Uterus (tissue), 3 donors: ENCODE measurements at regions not wholly inside any gene's neighbourhood (a gene's known extent, or its start where the extent isn't known, plus 50 kb on each side); places are given as distances from the start of the nearest gene placed in this dataset.

Experiments
- DNase-seq, 2 donors: peaks; one replicate each; pipeline ENCODE4 v3.0.0-alpha.2; 2019 to 2020
- H3K27ac ChIP-seq, 2 donors: fragments of 200-600 bp; sonication (generic); 1 replicate in 1 of 2; 2 replicates in 1 of 2; pipeline ENCODE4 v1.5.1; 2016 to 2018
- H3K27me3 ChIP-seq, 2 donors: fragments of 200-600 bp; sonication (generic); one replicate each; pipeline ENCODE4 v1.5.1; 2018 to 2019; ENCODE audit warnings: control low read depth in 1 of 2
- H3K36me3 ChIP-seq, 2 donors: fragments of 200-600 bp; sonication (generic); one replicate each; pipeline ENCODE4 v1.5.1; 2019; ENCODE audit warnings: control low read depth in 1 of 2
- H3K4me1 ChIP-seq, 2 donors: fragments of 200-600 bp; sonication (generic); one replicate each; pipeline ENCODE4 v1.5.1; 2018 to 2019; ENCODE audit warnings: control low read depth in 1 of 2
- H3K4me3 ChIP-seq, 2 donors: fragments of 200-600 bp; sonication (generic); 1 replicate in 1 of 2; 2 replicates in 1 of 2; pipeline ENCODE4 v1.5.1; 2018 to 2019; ENCODE audit warnings: mild to moderate bottlenecking in 1 of 2
- H3K9me3 ChIP-seq, 2 donors: fragments of 200-600 bp; sonication (generic); one replicate each; pipeline ENCODE4 v1.5.1; 2019; ENCODE audit warnings: control low read depth in 1 of 2
- POLR2A ChIP-seq, 2 donors: fragments of 450-650 bp; IDR thresholded peaks; one replicate each; pipeline ENCODE4 v1.6.1; 2016; ENCODE audit warnings: antibody characterized with exemption in 2 of 2, mild to moderate bottlenecking in 1 of 2, moderate library complexity in 1 of 2
- intact Hi-C: fragments of 100-400 bp; cut with DNase I; formaldehyde crosslinking; loops from one replicate; pipeline ENCODE4 v1.15.1; 2023; ENCODE audit warnings: low total_unique reads
- TF ChIP-seq, protein P1 (sequence below), 4 experiments: fragments of 200-600 bp in 2 of 4; fragments of 450-650 bp in 2 of 4; sonication (generic) in 2 of 4; IDR thresholded peaks; one replicate each; pipeline ENCODE4 v1.5.1; 2016 to 2019; ENCODE audit warnings: antibody characterized with exemption in 4 of 4, mild to moderate bottlenecking in 2 of 4, moderate library complexity in 1 of 4
- donor health status: DM: yes; HTN: yes; CAD: no.

DNA sequence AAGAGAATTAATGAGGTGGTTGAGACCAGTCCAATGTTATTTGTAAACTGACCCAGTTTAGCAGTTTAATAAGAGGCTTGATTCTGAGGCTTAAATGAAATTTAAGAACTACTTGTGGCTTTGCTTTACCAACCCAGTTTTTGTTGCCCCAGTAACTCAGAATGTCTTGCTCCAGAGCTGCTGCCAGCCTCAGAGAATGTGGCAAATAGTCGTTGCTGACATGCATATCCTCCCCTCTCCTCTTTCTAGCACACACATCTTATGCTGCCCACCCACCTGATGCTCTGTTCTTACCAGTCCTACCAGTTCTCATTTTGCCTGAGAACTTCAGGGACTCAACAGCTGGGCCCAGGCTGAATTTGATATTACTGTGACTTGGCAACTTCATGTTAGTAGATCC is 92.4 kb upstream of the TSC22D2 start:
- H3K27me3 ChIP-seq = no peaks in the 10 kb centered on the region
- no peaks in the 10 kb centered on the region for H3K4me1 ChIP-seq
- H3K4me3 ChIP-seq = no peak overlapping the region
- no peak for DNase-seq
- no peaks in the 10 kb centered on the region for H3K9me3 ChIP-seq
- intact Hi-C loops = no loop called here
- no peak overlapping the region for H3K27ac ChIP-seq
- H3K36me3 ChIP-seq = no peaks in the 10 kb centered on the region
- TF ChIP-seq POLR2A (IDR thresholded peaks at IDR 0.05) = no peak
- TF ChIP-seq, protein P1, sequence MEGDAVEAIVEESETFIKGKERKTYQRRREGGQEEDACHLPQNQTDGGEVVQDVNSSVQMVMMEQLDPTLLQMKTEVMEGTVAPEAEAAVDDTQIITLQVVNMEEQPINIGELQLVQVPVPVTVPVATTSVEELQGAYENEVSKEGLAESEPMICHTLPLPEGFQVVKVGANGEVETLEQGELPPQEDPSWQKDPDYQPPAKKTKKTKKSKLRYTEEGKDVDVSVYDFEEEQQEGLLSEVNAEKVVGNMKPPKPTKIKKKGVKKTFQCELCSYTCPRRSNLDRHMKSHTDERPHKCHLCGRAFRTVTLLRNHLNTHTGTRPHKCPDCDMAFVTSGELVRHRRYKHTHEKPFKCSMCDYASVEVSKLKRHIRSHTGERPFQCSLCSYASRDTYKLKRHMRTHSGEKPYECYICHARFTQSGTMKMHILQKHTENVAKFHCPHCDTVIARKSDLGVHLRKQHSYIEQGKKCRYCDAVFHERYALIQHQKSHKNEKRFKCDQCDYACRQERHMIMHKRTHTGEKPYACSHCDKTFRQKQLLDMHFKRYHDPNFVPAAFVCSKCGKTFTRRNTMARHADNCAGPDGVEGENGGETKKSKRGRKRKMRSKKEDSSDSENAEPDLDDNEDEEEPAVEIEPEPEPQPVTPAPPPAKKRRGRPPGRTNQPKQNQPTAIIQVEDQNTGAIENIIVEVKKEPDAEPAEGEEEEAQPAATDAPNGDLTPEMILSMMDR (IDR thresholded peaks at IDR 0.05) = no peak

DNA sequence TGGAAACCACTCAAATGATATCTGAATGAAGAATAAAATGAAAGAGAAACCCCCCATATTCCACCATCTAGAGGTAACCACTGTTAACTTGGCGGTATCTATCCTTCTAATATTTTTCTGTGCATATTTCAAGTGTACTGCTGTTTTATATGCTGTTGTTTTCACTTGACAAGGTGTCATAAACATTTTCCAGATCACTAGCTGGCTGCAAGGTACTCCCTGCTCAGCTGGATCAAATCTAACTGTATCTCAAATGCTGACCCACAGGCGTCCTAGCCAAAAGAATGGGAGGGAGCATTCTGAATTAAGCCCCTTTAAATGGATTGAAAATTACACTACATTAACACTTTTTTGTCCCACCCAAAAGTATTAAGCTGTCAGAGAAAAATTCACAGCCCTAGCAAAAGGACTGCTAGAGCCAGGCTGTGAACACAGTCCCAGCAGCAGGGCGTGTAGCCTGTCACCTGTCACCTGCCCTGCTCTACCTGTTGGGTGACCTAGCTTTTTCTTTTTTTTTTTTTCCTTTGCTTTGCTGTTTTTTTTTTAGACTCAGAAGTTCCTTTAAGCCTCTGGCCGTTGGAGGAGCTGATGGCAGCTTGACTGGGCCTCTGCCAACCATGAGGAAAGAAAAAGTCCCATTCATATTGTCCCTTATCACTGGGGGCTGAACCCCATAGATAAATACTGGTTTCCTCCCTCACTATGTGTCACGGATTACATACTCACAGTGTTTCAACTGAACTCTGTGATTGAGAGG is 93.7 kb upstream of the TSC22D2 start:
- DNase-seq = no peak
- H3K4me3 ChIP-seq = no peak overlapping the region

DNA sequence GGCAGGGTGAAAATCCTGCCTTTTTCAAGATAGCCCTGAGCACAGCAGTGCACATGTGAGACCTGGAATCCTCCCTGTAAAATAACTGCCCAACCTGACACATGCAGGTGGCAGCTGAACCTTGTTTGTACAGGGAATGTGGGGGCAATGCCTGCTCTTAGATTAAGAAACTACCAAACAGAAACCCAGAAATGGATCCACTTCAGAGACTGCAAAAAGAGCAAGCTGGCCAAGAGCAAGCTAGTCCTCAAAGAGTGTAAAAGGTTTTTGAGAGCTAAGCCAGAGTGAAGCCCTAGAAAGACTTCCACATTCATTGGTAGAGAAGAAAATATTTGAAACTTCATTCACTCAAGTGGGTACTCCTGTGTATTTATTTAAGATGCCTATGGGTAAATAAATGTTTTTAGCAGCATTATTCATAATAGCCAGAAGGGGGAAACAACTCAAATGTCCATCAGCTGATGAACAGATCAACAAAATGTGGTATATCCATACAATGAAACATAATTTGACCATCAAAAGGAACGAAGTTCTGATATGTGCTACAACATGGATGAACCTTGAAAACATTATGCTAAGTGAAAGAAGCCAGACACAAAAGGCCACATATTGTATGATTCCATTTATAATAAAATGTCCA is 96.0 kb upstream of the TSC22D2 start:
- Histone ChIP-seq H3K9me3 (no peaks in the 10 kb centered on the region), H3K27ac (no peak overlapping the region), H3K27me3 (no peaks in the 10 kb centered on the region), H3K4me3 (no peak overlapping the region), H3K4me1 (no peaks in the 10 kb centered on the region), H3K36me3 (no peaks in the 10 kb centered on the region)
- intact Hi-C loops = no loop called here
- TF ChIP-seq POLR2A (IDR thresholded peaks at IDR 0.05) = no peak
- TF ChIP-seq, protein P1 (IDR thresholded peaks at IDR 0.05) = no peak
- DNase-seq = no peak

More for the DNA sequence above, 93.7 kb upstream of the TSC22D2 start:
- Histone ChIP-seq H3K27ac (no peak overlapping the region), H3K36me3 (no peaks in the 10 kb centered on the region), H3K27me3 (no peaks in the 10 kb centered on the region), H3K4me1 (no peaks in the 10 kb centered on the region), H3K9me3 (no peaks in the 10 kb centered on the region)
- intact Hi-C loops = no loop called here
- TF ChIP-seq, protein P1 (IDR thresholded peaks at IDR 0.05) = no peak
- no peak for TF ChIP-seq POLR2A (IDR thresholded peaks at IDR 0.05)

DNA sequence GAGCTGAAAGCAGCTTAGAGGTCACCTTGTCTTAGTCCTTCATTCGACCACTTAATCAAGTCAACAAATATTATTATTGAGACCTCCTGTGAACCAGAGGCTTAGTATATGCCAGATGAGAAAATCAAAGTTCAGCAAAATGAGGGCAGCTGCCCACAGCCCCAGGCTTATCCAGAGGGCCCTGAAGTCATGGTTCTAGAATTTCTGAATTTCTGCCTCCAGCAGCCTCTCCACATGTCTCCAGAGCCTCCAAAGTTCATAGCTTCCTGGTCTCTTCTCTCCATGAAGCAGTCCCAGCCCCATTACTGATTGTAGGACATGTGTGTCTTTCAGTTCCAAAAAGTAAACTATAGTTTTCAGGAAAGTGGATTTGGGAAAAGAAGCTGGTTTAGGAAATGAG is 96.9 kb upstream of the TSC22D2 start:
- TF ChIP-seq POLR2A (IDR thresholded peaks at IDR 0.05) = no peak
- TF ChIP-seq, protein P1 (IDR thresholded peaks at IDR 0.05) = no peak
- H3K27ac ChIP-seq = peak overlapping the region; percentile 11 to 46

DNA sequence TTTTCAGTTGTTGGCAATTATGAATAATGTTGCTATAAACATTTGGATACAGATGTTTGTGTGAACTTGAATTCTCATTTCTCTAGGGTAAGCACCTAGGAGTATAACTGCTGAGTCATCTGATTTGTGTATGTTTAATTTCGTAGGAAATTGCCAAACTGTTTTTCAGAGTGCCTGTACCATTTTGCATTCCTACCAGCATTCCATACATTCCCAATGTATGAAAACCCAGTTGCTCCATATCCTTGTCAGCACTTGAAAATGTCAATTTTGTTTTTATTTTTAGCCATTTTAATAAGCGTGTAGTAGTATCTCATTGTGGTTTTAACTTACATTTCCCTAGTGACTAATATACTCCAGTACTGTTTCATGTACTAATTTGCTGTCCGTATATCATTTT is 98.5 kb upstream of the TSC22D2 start:
- Histone ChIP-seq H3K4me3 (no peak overlapping the region), H3K36me3 (no peaks in the 10 kb centered on the region), H3K9me3 (no peaks in the 10 kb centered on the region), H3K4me1 (no peaks in the 10 kb centered on the region), H3K27ac (no peak overlapping the region), H3K27me3 (no peaks in the 10 kb centered on the region)
- TF ChIP-seq, protein P1 (IDR thresholded peaks at IDR 0.05) = no peak
- no peak for TF ChIP-seq POLR2A (IDR thresholded peaks at IDR 0.05)
- no peak for DNase-seq
- intact Hi-C loops = no loop called here

More for the DNA sequence above, 96.9 kb upstream of the TSC22D2 start:
- H3K9me3 ChIP-seq = no peaks in the 10 kb centered on the region
- no peaks in the 10 kb centered on the region for H3K4me1 ChIP-seq
- no peaks in the 10 kb centered on the region for H3K27me3 ChIP-seq
- no peaks in the 10 kb centered on the region for H3K36me3 ChIP-seq
- no peak for DNase-seq
- intact Hi-C loops = no loop called here
- H3K4me3 ChIP-seq = no peak overlapping the region
